Ovary (tissue), 3 donors: ENCODE measurements at regions not wholly inside any gene's neighbourhood (a gene's known extent, or its start where the extent isn't known, plus 50 kb on each side); places are given as distances from the start of the nearest gene placed in this dataset.

Experiments
- CTCF ChIP-seq, 3 donors: fragments of 450-650 bp in 2 of 3; fragments of 200-600 bp in 1 of 3; IDR thresholded peaks; one replicate each; pipeline versions ENCODE4 v1.5.1 to v1.8.0; 2016 to 2022; ENCODE audit warnings: antibody characterized with exemption in 3 of 3, mild to moderate bottlenecking in 1 of 3
- EP300 ChIP-seq: sonication (generic); formaldehyde crosslinking; IDR thresholded peaks from one replicate; pipeline ENCODE4 v1.6.1; 2017; ENCODE audit warnings: antibody characterized with exemption
- POLR2A ChIP-seq: fragments of 450-650 bp; IDR thresholded peaks from one replicate; pipeline ENCODE4 v1.6.1; 2017; ENCODE audit warnings: antibody characterized with exemption, mild to moderate bottlenecking, moderate library complexity
- donor health status: DM: no; HTN: no; CAD: no.

GRCh38 chr17:73874008-73874720 is 229.9 kb upstream of the SDK2 start:
- no peak for TF ChIP-seq EP300
- no peak for TF ChIP-seq POLR2A
- no peak for TF ChIP-seq CTCF (IDR thresholded peaks at IDR 0.05)
